ENCODE measurements at regions not wholly inside any gene's neighbourhood (a gene's known extent, or its start where the extent isn't known, plus 50 kb on each side); places are given as distances from the start of the nearest gene placed in this dataset.

GRCh38 chr6:76174722-76175121 lies 102.3 kb upstream of the IMPG1 start:
- CTCF ChIA-PET = no interaction called here
- no peak overlapping the region for H3K27ac ChIP-seq (ENCODE audit: low read depth in 2 of 2, low read length in 1 of 2)

DNA sequence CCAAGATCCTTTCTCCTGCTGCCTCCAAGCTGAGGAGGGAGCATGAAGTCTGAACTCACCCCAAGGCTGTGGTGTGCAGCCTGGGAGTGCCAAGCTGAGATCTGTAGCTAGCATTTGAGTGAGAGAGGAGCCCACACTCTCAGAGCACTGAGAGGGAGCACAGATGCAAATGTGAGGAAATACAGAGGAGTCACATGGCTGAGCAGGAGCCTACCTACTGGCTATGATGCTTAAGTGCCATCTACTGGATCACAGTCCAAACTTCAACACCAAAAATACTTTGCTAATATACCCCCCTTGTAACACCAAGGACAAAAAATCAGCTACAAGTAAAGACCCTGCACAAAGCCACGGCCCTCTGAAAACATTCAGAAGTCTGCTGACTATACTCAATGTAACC lies 94.4 kb upstream of the IMPG1 start:
- Histone ChIP-seq H3K9me3 (no peaks in the 10 kb centered on the region), H3K9ac (no peak overlapping the region), H3F3A (replicated peaks; ENCODE audit: insufficient read depth) (no peaks in the 10 kb centered on the region), H3K79me2 (ENCODE audit: insufficient read depth) (no peaks in the 10 kb centered on the region), H4K20me1 (ENCODE audit: insufficient read depth) (no peaks in the 10 kb centered on the region), H3K36me3 (replicated peaks in 1 of 2; ENCODE audit: control insufficient read depth in 1 of 2, insufficient read depth in 2 of 2, low read length in 1 of 2) (no peaks in the 10 kb centered on the region), H2AFZ (ENCODE audit: low read depth) (no peak overlapping the region), H3K4me2 (no peak overlapping the region), H3K27ac (ENCODE audit: low read depth in 2 of 2, low read length in 1 of 2) (no peak overlapping the region), H3K27me3 (ENCODE audit: insufficient read depth) (no peaks in the 10 kb centered on the region), H3K4me1 (ENCODE audit: control insufficient read depth in 1 of 2, insufficient read depth in 2 of 2, low read depth in 1 of 2, low read length in 1 of 2) (no peaks in the 10 kb centered on the region), H3K9me2 (no peaks in the 10 kb centered on the region), H3K4me3 (ENCODE audit: low read depth in 2 of 2, low read length in 1 of 2) (no peak overlapping the region)
- CTCF ChIA-PET = no interaction called here
- WGBS (ENCODE audit: low lambda C conversion rate) = 0% methylated on average over 1 of the region's 1 CpG
- POLR2A ChIA-PET = no interaction called here
- no peak for TF ChIP-seq EP300 (IDR thresholded peaks at IDR 0.05; ENCODE audit: borderline replicate concordance in 1 of 2, low read depth in 1 of 2, low read length in 1 of 2)
- TF ChIP-seq MXI1 (IDR thresholded peaks at IDR 0.05; ENCODE audit: low read depth, low read length) = no peak
- TF ChIP-seq, protein P1, sequence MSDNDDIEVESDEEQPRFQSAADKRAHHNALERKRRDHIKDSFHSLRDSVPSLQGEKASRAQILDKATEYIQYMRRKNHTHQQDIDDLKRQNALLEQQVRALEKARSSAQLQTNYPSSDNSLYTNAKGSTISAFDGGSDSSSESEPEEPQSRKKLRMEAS (IDR thresholded peaks at IDR 0.05; ENCODE audit: low read depth) = no peak
- TF ChIP-seq RFX5 (IDR thresholded peaks at IDR 0.05; ENCODE audit: low read length) = no peak
- no peak for TF ChIP-seq GATA2 (CRISPR knock-in tag; IDR thresholded peaks at IDR 0.05)
- TF ChIP-seq NRF1 (IDR thresholded peaks at IDR 0.05; ENCODE audit: low read depth, low read length) = no peak
- no peak for TF ChIP-seq FOXJ3 (CRISPR knock-in tag; IDR thresholded peaks at IDR 0.05)
- TF ChIP-seq, protein P2, sequence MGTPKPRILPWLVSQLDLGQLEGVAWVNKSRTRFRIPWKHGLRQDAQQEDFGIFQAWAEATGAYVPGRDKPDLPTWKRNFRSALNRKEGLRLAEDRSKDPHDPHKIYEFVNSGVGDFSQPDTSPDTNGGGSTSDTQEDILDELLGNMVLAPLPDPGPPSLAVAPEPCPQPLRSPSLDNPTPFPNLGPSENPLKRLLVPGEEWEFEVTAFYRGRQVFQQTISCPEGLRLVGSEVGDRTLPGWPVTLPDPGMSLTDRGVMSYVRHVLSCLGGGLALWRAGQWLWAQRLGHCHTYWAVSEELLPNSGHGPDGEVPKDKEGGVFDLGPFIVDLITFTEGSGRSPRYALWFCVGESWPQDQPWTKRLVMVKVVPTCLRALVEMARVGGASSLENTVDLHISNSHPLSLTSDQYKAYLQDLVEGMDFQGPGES (IDR thresholded peaks at IDR 0.05; ENCODE audit: low read depth, low read length) = no peak
- TF ChIP-seq TCF12 (IDR thresholded peaks at IDR 0.05) = no peak
- no peak for DNase-seq

More at GRCh38 chr6:76174722-76175121, 102.3 kb upstream of the IMPG1 start:
- no peaks in the 10 kb centered on the region for H3K36me3 ChIP-seq (replicated peaks in 1 of 2; ENCODE audit: control insufficient read depth in 1 of 2, insufficient read depth in 2 of 2, low read length in 1 of 2)
- POLR2A ChIA-PET = no interaction called here
- H3K4me2 ChIP-seq = no peak overlapping the region
- 0% methylated on average over 1 of the region's 1 CpG for WGBS (ENCODE audit: low lambda C conversion rate)
- H3K9me2 ChIP-seq = 0 out of 2 replicates have a peak, but pooled peaks cover 2% of the 10 kb centered on the region
- no peaks in the 10 kb centered on the region for H3K9me3 ChIP-seq
- H2AFZ ChIP-seq (ENCODE audit: low read depth) = no peak overlapping the region
- H3K9ac ChIP-seq = no peak overlapping the region
- no peaks in the 10 kb centered on the region for H3K27me3 ChIP-seq (ENCODE audit: insufficient read depth)
- TF ChIP-seq NRF1 (IDR thresholded peaks at IDR 0.05; ENCODE audit: low read depth, low read length) = no peak
- TF ChIP-seq YY1 (IDR thresholded peaks at IDR 0.05; ENCODE audit: low read depth) = no peak
- TF ChIP-seq, protein P3, sequence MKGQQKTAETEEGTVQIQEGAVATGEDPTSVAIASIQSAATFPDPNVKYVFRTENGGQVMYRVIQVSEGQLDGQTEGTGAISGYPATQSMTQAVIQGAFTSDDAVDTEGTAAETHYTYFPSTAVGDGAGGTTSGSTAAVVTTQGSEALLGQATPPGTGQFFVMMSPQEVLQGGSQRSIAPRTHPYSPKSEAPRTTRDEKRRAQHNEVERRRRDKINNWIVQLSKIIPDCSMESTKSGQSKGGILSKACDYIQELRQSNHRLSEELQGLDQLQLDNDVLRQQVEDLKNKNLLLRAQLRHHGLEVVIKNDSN (IDR thresholded peaks at IDR 0.05; ENCODE audit: borderline replicate concordance, low read depth) = no peak
- no peak for TF ChIP-seq FOSL2 (IDR thresholded peaks at IDR 0.05; ENCODE audit: borderline replicate concordance, low read depth)
- TF ChIP-seq GABPA (IDR thresholded peaks at IDR 0.05; ENCODE audit: low read depth) = no peak
- TF ChIP-seq, protein P4, sequence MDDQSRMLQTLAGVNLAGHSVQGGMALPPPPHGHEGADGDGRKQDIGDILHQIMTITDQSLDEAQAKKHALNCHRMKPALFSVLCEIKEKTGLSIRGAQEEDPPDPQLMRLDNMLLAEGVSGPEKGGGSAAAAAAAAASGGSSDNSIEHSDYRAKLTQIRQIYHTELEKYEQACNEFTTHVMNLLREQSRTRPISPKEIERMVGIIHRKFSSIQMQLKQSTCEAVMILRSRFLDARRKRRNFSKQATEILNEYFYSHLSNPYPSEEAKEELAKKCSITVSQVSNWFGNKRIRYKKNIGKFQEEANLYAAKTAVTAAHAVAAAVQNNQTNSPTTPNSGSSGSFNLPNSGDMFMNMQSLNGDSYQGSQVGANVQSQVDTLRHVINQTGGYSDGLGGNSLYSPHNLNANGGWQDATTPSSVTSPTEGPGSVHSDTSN (IDR thresholded peaks at IDR 0.05) = no peak
- TF ChIP-seq EZH2phosphoT487 (IDR thresholded peaks at IDR 0.05; ENCODE audit: borderline replicate concordance, low read depth) = no peak
- TF ChIP-seq NFIC (IDR thresholded peaks at IDR 0.05; ENCODE audit: borderline replicate concordance) = no peak
- no peaks in the 10 kb centered on the region for H3K4me1 ChIP-seq (ENCODE audit: control insufficient read depth in 1 of 2, insufficient read depth in 2 of 2, low read depth in 1 of 2, low read length in 1 of 2)
- no peaks in the 10 kb centered on the region for H3K79me2 ChIP-seq (ENCODE audit: insufficient read depth)
- no peak for DNase-seq
- no peaks in the 10 kb centered on the region for H4K20me1 ChIP-seq (ENCODE audit: insufficient read depth)
- no peak overlapping the region for H3K4me3 ChIP-seq (ENCODE audit: low read depth in 2 of 2, low read length in 1 of 2)
- no peaks in the 10 kb centered on the region for H3F3A ChIP-seq (replicated peaks; ENCODE audit: insufficient read depth)

Data from SK-N-SH (cell line).